ENCODE measurements at regions not wholly inside any gene's neighbourhood (a gene's known extent, or its start where the extent isn't known, plus 50 kb on each side); places are given as distances from the start of the nearest gene placed in this dataset.

DNA sequence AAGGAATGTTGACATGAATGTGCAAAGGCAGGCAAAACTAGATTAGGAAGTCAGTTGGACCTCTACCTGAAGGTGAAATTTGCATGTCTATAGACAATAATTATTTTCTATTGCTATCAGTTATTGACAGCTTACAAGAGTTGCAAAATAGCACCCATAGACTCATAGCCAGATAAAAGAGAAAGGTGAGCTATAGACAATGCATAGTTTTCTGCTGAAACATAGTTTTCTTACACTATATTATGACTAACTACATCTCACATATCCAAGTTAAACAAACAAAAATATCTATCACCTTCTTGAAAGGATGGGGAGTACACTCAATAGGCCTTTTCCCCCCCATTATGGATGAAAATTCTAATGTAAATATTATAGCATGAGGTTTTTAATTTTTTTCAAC is 305.0 kb downstream of the PTH2R start:
- no peaks in the 10 kb centered on the region for H3F3A ChIP-seq (ENCODE audit: low read depth)
- no peaks in the 10 kb centered on the region for H3K9me2 ChIP-seq (replicated peaks; ENCODE audit: low read depth, low read length)
- TF ChIP-seq EZH2phosphoT487 (IDR thresholded peaks at IDR 0.05; ENCODE audit: borderline replicate concordance) = no peak
- TF ChIP-seq, protein P1, sequence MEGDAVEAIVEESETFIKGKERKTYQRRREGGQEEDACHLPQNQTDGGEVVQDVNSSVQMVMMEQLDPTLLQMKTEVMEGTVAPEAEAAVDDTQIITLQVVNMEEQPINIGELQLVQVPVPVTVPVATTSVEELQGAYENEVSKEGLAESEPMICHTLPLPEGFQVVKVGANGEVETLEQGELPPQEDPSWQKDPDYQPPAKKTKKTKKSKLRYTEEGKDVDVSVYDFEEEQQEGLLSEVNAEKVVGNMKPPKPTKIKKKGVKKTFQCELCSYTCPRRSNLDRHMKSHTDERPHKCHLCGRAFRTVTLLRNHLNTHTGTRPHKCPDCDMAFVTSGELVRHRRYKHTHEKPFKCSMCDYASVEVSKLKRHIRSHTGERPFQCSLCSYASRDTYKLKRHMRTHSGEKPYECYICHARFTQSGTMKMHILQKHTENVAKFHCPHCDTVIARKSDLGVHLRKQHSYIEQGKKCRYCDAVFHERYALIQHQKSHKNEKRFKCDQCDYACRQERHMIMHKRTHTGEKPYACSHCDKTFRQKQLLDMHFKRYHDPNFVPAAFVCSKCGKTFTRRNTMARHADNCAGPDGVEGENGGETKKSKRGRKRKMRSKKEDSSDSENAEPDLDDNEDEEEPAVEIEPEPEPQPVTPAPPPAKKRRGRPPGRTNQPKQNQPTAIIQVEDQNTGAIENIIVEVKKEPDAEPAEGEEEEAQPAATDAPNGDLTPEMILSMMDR (conservative IDR thresholded peaks at IDR 0.05; ENCODE audit: low read length) = no peak
- no peak overlapping the region for H3K4me3 ChIP-seq (ENCODE audit: low read length, poor library complexity, severe bottlenecking)
- no peaks in the 10 kb centered on the region for H3K27me3 ChIP-seq (ENCODE audit: insufficient read depth, low read length, poor library complexity, severe bottlenecking)
- H3K79me2 ChIP-seq (ENCODE audit: insufficient read depth, low read length) = no peaks in the 10 kb centered on the region
- no peaks in the 10 kb centered on the region for H3K36me3 ChIP-seq (ENCODE audit: insufficient read depth, low read length)
- no peaks in the 10 kb centered on the region for H3K4me1 ChIP-seq (ENCODE audit: insufficient read depth, low read length, poor library complexity, severe bottlenecking)
- no peak overlapping the region for H2AFZ ChIP-seq (ENCODE audit: low read length)
- H4K20me1 ChIP-seq (ENCODE audit: insufficient read depth, low read length, poor library complexity, severe bottlenecking) = no peaks in the 10 kb centered on the region
- no peaks in the 10 kb centered on the region for H3K9me3 ChIP-seq (ENCODE audit: insufficient read depth, low read depth, low read length)
- no peak overlapping the region for H3K9ac ChIP-seq (ENCODE audit: low read depth, low read length, poor library complexity, severe bottlenecking)
- no peak overlapping the region for H3K4me2 ChIP-seq (ENCODE audit: low read depth, low read length, poor library complexity, severe bottlenecking)

DNA sequence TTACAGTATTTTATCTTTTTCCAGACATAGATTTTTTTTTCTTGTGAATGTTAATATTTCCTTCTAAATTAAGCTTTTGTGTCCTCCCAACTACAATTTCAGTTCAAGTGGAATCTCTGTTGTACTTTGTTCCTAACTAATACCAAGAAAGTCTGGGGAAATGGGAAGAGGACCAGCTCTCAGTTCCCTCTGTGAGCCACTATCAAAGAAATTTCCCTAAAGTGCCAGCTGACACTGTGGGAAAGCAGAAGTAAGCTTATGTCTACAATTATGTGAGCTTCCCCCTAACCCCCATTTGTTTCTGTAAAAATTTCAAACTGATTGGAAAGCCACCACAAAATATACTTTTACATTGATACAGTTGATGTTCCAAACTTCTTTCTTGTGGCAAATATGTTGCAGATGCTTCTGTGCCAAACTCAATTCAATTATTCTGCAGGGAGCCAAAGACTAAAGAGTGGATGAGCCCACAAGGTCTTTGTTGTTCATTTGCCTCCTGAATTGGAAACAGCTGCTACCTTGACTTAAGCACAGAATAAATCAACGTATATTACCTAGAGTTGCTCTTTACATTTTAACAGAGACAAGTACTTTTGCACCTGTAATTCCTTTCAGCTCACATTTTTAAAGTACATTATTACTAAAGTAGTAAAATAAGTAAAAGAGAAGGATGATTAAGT is 306.6 kb downstream of the PTH2R start:
- Histone ChIP-seq H3K79me2 (ENCODE audit: insufficient read depth, low read length) (no peaks in the 10 kb centered on the region), H3K9me3 (ENCODE audit: insufficient read depth, low read depth, low read length) (no peaks in the 10 kb centered on the region), H3K9me2 (replicated peaks; ENCODE audit: low read depth, low read length) (no peaks in the 10 kb centered on the region), H3K4me3 (ENCODE audit: low read length, poor library complexity, severe bottlenecking) (no peak overlapping the region), H3K36me3 (ENCODE audit: insufficient read depth, low read length) (no peaks in the 10 kb centered on the region), H2AFZ (ENCODE audit: low read length) (no peak overlapping the region), H3F3A (ENCODE audit: low read depth) (no peaks in the 10 kb centered on the region), H4K20me1 (ENCODE audit: insufficient read depth, low read length, poor library complexity, severe bottlenecking) (no peaks in the 10 kb centered on the region), H3K27me3 (ENCODE audit: insufficient read depth, low read length, poor library complexity, severe bottlenecking) (no peaks in the 10 kb centered on the region), H3K4me1 (ENCODE audit: insufficient read depth, low read length, poor library complexity, severe bottlenecking) (no peaks in the 10 kb centered on the region), H3K4me2 (ENCODE audit: low read depth, low read length, poor library complexity, severe bottlenecking) (no peak overlapping the region), H3K9ac (ENCODE audit: low read depth, low read length, poor library complexity, severe bottlenecking) (no peak overlapping the region)
- no peak for TF ChIP-seq EZH2phosphoT487 (IDR thresholded peaks at IDR 0.05; ENCODE audit: borderline replicate concordance)
- TF ChIP-seq, protein P1 (conservative IDR thresholded peaks at IDR 0.05; ENCODE audit: low read length) = no peak

DNA sequence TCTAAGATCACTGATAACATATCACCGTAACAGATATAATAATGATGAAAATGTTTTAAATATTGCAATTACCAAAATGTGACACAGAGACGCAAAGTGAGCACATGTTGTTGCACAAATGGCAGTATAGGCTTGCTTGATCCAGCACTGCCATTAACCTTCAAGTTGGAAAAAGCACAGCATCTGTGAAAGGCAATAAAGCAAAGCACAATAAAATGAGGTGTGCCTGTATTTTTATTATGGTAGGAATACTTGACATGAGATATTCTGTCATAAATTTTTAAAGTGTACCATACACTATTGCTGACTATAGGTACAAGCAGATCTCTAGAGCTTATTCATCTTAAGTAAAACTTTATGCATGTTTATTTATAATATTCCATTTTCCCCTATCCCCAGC is 312.2 kb downstream of the PTH2R start:
- no peak overlapping the region for H3K9ac ChIP-seq (ENCODE audit: low read depth, low read length, poor library complexity, severe bottlenecking)
- no peaks in the 10 kb centered on the region for H3K9me2 ChIP-seq (replicated peaks; ENCODE audit: low read depth, low read length)
- TF ChIP-seq EZH2phosphoT487 (IDR thresholded peaks at IDR 0.05; ENCODE audit: borderline replicate concordance) = no peak
- TF ChIP-seq, protein P1 (conservative IDR thresholded peaks at IDR 0.05; ENCODE audit: low read length) = no peak
- H3K79me2 ChIP-seq (ENCODE audit: insufficient read depth, low read length) = no peaks in the 10 kb centered on the region
- H3K4me1 ChIP-seq (ENCODE audit: insufficient read depth, low read length, poor library complexity, severe bottlenecking) = no peaks in the 10 kb centered on the region
- no peak overlapping the region for H3K4me3 ChIP-seq (ENCODE audit: low read length, poor library complexity, severe bottlenecking)
- no peaks in the 10 kb centered on the region for H3F3A ChIP-seq (ENCODE audit: low read depth)
- no peak overlapping the region for H2AFZ ChIP-seq (ENCODE audit: low read length)
- no peaks in the 10 kb centered on the region for H3K27me3 ChIP-seq (ENCODE audit: insufficient read depth, low read length, poor library complexity, severe bottlenecking)
- no peaks in the 10 kb centered on the region for H3K36me3 ChIP-seq (ENCODE audit: insufficient read depth, low read length)
- no peaks in the 10 kb centered on the region for H3K9me3 ChIP-seq (ENCODE audit: insufficient read depth, low read depth, low read length)
- no peaks in the 10 kb centered on the region for H4K20me1 ChIP-seq (ENCODE audit: insufficient read depth, low read length, poor library complexity, severe bottlenecking)
- H3K4me2 ChIP-seq (ENCODE audit: low read depth, low read length, poor library complexity, severe bottlenecking) = no peak overlapping the region

Measured in Loucy (cell line).